ENCODE measurements at regions not wholly inside any gene's neighbourhood (a gene's known extent, or its start where the extent isn't known, plus 50 kb on each side); places are given as distances from the start of the nearest gene placed in this dataset.

DNA sequence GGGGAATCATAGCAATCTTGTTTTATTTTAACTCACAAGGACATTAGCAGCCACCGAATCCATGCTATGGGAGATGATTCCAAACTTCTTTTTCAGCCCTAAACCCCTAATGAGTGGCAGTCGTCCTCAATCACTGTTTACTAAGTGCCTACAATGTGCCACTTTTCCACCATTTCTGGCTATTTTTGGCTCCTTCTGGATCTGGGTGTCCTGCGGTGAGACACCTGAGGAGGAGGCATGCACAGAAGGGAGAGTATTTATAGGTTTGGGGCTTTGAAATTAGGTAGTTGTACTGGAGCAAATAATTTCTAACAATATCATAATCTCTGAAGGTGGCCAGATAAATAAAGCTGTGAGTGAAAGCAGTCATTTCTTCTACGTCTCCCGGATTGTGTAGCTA is 1125.6 kb downstream of the BCL11B start:
- no peak for DNase-seq

DNA sequence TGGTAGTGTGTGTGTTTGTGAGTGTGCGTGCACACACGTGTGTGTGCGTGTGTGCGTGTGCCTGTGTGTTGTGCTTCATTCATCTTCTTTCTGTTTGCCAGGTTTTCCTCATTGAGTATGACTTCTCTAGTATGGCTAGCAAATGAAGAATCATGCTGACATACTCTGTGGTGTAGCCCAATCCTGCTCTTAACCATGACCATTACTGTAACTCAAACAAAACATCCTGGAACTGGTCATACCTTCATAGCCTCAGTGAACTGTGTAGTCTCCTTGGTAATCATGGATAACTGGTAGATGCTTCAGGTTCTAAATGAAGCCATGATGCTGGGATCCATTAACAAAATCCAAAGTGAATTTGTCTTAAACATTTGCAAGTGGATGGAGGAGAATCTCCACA is 1117.7 kb downstream of the BCL11B start:
- DNase-seq, result no peak

DNA sequence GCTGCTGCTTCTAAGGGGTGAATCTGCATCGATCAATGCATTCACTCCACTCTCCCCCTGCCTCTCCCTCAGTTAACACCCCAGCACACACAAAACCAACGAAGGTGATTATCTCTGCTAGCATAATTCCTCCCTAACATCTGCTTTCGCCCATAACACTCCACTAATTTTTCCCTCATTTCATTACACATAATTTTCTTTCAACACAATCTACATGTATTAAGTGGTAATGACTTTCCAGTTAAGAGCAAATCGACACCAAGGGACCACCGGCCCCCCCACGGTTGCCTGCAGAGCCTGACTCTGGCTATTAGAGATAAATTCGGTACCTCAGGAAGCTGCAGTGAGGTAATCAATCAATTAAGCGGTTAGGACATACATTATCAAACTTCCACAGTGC is 1115.6 kb downstream of the BCL11B start:
- DNase-seq, result no peak

DNA sequence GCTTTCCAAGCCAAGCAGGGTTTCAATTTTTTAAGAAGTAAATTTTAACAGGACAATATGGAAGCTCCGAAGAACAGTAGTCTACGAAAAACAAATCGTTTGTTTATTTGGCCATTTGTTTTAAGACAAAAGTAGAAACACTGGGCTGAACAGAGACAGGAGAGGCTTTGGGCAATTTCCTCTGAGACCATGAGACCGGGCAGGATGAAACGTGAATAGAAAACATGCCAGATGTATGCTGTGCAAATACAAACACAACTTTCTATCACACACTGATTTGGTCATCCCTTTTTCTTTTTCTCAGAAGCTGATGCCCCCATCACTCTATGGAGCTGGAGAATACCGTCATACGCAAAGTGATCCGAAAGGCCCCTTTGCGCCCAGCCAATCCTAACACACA is 1111.1 kb downstream of the BCL11B start:
- DNase-seq, result no peak

DNA sequence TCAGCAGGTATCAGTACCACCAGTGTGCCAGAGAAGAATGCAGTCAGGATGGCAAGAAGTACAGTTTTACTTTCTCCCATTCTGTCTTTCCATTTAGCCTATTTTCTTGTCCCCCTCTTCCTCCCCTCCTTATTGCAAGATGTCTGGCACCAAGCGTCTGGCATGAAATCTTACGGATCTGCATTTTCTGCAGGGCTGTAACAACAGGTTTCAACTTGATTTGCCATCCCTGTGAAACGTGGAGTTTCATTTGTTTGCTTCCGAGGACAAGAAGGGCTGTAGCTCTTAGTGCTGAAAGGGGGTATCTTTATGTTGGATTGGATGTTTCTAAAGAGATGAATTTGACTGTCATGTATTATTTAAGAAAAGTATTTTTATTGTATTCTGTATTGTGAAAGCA is 1110.6 kb downstream of the BCL11B start:
- DNase-seq, result no peak

DNA sequence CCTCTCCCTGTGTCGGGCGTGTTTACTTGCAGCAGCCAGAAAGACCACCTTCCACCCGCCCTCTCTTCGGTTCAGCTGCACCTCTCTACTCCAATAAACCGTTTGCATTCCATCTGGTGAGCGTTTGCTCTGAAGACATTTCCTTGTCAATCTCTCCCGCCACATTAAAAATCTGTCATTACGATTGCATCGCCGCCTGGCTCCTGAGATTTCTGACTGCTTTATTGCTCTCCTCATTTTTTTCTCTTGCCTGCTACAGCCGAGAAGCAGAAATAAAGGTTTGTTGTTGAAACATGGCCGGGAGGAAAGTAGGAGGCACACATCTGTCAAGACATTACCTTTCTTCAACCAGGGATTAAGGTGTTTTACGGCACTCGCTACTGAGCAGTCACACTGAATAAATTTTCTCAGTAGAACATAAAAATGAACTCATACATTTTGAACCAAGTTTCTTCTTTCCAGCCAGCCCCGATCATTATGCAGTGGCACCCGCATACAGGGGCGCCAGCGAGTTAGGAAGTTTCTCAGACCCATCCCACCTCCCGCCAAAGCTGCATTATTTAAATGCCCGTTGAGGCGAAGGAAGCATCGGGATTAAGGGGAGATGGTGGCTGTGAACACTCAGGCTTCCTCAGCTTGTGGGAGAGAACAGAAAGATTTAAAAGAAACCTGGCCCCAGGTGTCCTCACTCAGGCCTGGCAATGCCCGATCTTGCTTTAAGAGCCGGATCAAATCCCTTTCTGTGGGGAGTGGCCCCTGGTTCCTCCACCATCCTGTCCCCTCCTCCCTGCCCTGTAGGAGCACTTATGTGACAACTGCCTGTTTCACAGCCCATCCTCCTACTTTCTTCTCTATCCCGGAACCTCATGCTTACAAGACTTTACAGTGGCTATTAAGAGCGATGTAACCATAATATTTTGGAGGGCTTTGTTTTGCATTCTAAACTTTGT is 1108.9 kb downstream of the BCL11B start:
- no peak for DNase-seq

DNA sequence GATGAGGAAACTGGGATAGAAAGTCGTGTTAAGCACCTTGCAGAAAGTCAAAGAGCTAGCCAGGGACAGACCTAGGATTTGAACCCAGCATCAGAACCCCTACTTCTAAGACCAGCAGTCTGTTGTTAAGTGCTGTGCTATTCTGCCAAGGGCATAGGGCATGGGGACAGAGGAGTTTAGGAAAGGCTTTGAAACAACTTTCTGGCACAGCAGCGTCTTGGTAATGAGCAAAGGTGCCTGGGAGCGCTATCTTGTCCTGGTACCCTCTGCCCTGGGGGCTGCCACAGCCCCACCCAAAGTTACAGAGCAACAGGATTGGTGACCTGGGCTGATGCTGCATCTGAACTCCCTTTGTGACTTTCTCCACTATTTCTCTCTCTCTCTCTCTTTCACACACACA is 1108.1 kb downstream of the BCL11B start:
- no peak for DNase-seq

DNA sequence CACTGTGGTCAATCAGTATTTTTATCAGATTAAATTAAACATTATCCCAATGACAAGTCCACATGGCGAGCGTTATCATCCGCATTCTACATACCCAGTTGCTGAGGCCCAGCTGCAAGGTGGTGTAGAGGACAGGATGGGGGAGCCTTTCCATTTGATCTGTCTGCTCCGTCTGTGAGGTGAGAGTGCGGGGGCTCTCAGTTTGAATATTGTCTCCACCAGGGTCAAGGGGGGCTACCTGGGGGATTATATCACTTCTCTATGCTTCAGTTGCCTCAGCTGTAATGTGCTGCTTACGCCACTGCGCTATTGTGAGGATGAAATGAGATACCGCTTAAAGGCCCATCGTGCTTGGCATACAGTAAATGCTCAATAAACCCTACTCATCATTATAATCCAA is 1106.0 kb downstream of the BCL11B start:
- DNase-seq, result no peak

DNA sequence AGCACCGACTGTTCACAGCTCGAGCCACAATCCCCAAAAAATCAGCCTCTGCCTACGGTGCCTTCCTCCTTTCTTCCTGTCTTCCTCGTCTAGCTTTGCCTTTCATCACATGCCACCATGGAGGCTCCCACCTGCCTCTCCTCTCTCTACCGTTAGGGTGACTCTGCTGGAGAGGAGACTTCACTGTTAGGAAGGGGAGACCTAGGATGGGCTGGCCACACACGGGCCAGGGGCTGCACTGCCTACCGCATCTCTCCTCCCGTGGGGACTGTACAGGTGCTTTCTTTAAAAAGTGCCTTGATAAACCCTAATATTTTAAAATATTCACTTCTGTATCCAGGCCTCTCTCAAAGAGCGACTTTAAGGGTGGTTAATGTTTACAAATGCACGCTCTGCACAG is 1104.7 kb downstream of the BCL11B start:
- DNase-seq, result no peak

DNA sequence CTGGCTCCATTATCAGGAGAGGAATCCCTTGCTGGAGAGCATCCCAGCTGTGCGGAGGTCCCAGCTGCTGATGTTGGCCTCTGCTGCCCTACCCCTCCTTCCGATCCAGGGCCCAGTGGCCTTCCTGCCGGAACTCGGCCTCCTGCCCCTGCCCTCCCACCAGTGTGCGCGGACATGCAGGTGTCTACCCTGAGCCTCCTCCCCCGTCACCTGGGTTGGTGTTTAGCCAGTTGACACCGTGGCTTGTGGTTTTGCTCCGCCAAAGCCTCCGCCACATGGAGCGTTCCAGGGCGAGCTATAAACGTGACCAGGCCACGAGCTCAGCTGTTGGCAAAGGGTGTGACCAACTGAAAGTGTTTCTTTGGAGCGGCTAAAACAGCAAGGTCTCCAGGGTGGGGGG is 1104.3 kb downstream of the BCL11B start:
- DNase-seq, result no peak

DNA sequence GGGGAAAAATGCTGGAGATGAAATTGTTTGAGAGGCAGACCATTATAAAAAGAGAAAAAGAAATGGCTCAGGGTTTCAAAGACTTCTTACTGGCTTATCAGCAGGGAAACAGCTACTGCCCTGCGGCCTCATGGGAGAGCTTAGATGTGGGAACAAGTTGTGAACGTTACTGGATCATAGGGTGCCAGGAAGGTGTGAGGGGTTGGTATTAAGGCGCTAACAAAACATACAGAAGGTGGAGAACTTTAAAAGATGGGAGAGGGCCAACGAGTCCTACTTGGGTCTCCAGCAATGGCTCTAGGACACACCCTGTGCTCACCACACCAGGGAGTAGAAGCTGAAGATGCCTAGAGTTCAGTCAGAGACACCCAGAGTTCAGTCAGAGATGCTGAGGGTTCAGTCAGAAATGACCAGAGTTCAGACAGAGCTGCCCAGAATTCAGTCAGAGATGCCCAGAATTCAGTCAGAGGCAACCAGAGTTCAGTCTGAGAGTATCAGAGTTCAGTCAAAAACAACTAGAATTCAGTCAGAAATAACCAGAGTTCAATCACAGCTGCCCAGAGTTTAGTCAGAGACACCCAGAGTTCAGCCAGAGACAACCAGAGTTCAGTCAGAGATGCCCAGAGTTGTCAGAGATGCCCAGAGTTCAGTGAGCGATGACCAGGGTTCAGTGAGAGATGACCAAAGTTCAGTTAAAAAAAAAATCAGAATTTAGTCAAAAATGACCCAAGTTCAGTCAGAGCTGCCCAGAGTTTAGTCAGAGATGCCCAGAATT is 1103.6 kb downstream of the BCL11B start:
- no peak for DNase-seq

DNA sequence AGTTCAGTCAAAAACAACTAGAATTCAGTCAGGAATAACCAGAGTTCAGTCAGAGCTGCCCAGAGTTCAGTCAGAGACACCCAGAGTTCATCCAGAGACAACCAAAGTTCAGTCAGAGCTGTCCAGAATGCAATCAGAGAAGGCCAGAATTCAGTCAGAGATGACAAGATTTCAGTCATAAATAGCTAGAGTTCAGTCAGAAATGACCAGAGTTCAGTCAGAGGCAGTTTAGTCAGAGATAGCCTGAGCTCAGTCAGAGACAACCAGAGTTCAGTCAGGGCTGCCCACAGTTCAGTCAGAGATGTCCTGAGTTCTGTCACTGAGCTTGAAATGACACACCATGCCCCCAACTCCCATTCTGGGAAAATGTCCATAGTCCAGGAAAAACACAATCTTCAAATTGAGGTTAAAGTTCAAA is 1102.8 kb downstream of the BCL11B start:
- no peak for DNase-seq

DNA sequence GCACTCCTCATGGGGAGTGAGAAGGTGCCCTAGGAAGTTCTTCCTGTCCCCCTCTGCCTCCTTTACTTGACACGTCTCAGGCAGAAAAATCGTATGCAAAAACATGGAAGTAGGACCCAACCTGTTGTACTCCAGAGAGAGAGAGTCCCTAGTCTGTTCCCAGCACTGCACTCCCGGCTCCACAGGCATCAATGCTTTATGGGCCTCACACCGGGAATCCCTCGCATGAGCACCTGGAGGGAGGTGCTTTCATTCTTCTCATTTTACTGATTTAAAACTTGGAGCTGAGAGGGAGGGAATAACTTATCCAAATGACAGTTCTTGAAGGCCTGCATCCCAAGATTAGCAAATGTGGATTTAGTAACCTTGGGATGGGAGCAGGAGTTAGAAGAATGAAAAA is 1101.4 kb downstream of the BCL11B start:
- no peak for DNase-seq

DNA sequence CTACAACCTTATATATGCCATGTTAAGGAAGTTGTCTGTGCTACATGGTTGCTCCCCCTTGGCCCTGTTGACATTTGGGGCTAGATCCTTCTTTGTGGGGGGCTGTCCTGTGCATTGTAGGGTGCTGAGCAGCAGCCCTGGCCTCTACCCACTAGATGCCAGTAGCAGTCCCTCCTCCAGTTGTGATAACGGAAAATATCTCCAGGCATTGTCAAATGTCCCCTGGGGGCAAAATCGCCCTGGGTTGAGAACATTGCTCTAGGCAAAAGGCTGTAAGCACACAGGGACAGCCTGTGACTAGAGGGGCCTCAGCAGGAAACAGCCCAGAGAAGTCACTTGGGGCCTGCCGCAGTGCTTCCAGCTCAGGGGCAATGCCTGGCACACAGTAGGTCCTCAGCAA is 1100.3 kb downstream of the BCL11B start:
- no peak for DNase-seq

DNA sequence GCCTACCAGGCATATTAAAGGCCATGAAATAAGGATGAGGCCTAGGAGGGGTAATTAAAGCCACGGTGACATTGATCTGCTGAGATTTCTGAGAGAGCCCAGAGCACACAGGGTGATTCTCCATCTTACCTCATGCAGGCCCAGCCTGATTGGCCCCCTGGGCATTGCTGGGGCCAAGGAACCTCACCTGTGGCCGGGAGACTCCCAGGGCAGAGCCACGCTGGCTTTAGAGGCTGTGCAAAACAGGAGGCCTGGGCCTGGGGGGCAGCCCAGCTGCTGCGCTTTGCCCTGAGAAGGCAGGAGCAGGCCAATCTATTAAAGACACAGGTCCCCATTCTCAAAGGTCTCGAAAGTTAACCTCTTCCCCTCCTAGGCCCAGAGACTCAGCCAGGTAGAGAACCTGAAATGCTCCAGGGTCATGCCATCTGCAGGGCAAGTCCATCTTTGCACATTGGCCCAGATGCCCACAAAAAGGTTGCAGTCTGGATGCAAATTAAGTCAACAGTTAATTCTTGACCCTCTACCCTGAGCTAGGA is 1099.7 kb downstream of the BCL11B start:
- no peak for DNase-seq

DNA sequence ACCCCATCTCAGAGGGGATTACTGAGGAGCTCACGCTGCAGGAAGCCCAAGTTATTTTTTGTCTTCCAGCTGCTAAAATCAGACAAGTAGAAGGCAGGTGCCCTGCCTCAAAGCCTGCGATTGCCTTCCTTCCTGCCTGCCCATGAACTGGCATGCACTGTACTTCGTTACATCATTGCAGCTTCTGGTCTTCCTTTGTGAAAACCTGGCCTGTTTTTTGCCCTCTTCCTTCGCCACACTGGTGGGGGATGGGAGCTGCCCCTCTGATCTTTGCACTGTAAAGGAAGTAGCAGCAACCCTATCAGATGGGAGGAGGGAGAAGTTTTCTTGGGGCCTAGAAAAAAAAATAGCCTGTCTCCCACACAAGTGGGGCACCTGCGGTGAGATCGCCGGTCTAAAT is 1098.7 kb downstream of the BCL11B start:
- DNase-seq, result no peak

DNA sequence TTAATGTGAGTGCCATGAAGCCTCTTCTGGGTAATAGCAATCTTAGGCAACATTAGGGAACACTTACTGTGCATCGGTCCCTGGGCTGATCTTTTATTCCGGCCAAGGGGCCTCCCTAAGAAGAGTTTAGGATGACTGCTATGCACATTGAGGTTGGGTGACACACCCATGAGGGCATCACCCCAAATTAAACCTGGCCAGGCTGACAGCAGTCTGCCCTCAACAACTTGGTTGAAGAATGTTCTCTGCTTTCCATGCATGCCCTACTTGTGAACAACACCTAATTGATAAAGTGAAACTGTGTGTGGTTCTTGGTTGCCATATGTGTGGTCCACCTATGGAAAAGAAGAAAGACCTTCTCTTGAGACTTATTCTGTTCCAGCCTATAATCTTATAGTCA is 1098.0 kb downstream of the BCL11B start:
- DNase-seq, result no peak

DNA sequence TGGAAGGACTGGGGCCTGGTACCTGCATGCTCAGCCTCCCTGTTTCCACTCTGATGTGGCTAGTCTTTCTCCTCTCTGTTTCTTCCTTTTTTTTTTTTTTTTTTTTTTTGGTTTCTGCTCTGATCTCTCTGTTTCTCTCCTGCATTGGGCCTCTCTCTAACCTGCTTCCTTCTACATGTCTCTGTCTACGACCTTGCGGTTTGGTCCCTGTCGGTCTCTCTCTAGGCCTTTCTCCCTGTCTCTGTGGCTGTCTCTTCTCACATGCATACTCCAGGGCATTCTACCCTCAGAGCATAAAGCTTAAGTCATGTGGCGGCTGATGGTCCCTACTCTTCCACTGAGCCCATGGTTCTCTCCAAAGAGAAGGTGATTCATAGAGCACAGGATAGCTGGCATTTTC is 1096.6 kb downstream of the BCL11B start:
- DNase-seq, result no peak

DNA sequence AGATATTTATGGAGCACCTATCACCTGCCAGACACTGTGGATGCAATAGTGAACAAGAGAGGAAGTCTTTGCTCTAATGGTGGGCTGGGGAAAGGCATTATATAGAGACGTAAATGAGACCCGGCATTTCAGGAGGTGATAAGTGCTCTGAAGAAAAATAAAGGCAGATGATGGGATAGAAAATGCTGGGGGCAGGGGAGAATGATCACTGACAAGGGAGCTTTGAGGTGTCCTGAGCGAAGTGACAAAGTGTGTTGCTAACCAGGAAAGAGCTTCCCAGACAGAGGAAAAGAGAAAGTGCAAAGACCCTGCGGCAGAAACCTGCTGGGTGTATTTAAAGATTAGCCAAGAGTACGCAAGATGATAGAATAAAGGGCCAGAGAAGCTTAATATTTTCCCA is 1096.1 kb downstream of the BCL11B start:
- DNase-seq, result no peak

DNA sequence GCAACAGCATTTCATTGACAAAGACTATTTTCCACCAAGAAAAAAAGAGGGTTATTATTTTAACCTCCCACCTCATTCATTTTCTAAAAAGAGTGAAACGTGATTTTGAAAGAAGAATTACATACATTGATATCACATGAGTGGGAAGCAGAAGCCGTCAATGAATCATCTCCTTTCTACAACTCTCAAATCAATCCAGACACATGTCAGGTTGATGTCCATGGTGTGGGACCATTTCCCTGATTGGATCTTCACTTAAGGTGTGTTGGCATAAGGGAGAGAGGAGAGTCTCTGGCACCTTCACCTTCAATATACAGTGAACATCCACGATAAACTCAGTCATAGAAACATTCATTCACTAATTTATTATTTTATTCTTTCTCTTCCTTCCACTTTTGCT is 1095.1 kb downstream of the BCL11B start:
- no peak for DNase-seq

DNA sequence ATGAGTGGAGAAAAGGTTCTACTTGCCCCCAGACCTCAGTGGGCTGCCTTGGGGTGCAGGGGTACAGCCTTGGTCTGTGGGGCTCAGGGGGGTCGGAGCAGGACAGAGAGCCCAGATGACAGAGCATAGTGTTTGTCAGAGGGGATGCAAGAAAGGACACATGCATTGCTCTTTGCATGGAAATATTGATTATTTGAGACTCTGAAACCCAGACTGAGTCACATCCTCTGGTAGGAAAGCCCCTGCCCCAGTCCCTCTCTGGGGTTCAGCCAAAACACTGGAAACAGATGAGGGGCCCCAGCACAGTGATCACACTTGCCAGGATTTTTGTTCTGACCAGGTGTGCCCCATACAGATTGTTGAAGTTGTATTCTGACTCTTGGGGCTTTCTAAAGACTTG is 1094.4 kb downstream of the BCL11B start:
- DNase-seq, result no peak

DNA sequence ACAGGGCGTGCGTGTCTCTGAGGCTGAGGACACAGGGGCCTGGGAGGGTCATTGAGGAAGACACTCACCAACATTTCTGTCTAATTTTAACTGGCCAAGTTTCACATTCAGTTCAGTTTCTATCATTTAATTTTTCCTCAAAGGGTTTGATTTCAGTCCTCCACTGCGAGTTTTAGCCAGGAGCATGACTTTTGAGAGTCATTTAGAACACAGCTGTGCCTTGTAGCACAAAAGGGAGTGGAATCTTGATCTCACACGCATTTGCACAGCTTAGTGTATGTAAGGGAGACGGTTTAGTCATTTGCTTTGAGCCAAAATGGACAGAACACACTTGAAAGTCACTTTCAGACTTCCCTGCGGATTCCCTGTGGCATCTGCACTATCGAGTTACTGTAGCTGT is 1090.8 kb downstream of the BCL11B start:
- no peak for DNase-seq

DNA sequence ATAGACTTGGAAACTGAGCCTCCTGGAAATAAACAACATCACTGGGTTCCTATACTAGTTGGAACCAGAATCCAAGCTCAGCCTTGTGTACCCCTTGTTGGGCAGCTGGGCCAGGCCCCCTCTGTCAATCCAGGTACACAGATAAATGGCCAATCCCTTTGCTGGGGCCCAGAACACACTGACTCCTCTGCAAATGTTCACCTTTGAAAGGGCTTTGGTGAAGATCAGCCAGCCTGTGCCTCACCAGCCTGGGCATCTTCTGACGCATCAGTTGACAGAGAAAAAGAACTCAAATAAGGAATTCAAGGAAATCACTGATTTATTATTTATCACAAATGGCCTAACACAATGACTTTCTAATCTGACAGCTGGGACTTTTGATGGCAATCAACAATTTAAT is 1090.2 kb downstream of the BCL11B start:
- no peak for DNase-seq
